ENCODE measurements at regions not wholly inside any gene's neighbourhood (a gene's known extent, or its start where the extent isn't known, plus 50 kb on each side); places are given as distances from the start of the nearest gene placed in this dataset.

DNA sequence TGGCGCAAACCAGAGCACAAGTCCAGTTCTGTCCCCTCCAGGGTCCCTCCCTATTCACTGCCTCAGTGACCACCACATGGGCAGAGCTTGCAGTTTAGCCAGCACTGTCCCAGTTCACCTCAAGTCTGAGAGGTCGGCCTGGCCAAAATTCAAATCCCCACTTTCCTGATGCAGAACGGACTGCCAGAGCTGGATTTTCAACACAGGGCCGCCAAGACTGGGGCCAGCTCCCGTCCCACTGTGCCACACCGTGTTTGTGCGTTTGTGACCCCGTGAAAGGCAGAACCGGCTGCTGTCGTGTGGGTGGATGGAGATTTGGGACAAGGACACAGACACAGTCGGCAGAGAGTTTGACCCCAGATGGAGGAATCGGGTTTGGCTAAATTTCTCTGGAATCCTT, 176.7 kb downstream of the URI1 start:
- TF ChIP-seq, protein P1, sequence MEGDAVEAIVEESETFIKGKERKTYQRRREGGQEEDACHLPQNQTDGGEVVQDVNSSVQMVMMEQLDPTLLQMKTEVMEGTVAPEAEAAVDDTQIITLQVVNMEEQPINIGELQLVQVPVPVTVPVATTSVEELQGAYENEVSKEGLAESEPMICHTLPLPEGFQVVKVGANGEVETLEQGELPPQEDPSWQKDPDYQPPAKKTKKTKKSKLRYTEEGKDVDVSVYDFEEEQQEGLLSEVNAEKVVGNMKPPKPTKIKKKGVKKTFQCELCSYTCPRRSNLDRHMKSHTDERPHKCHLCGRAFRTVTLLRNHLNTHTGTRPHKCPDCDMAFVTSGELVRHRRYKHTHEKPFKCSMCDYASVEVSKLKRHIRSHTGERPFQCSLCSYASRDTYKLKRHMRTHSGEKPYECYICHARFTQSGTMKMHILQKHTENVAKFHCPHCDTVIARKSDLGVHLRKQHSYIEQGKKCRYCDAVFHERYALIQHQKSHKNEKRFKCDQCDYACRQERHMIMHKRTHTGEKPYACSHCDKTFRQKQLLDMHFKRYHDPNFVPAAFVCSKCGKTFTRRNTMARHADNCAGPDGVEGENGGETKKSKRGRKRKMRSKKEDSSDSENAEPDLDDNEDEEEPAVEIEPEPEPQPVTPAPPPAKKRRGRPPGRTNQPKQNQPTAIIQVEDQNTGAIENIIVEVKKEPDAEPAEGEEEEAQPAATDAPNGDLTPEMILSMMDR (IDR thresholded peaks at IDR 0.05; ENCODE audit: extremely low read depth, low read depth, low read length), result no peak
- Histone ChIP-seq H3K4me3 (ENCODE audit: insufficient read depth, low read length) (no peak overlapping the region), H2AFZ (ENCODE audit: low read length) (no peak overlapping the region), H4K20me1 (ENCODE audit: insufficient read depth, low read length) (no peaks in the 10 kb centered on the region), H3K27ac (ENCODE audit: low read depth, low read length) (no peak overlapping the region), H3K36me3 (ENCODE audit: insufficient read depth, low read length) (no peaks in the 10 kb centered on the region), H3K4me1 (ENCODE audit: insufficient read depth, low read length) (no peaks in the 10 kb centered on the region), H3K4me2 (ENCODE audit: insufficient read depth, low read length) (no peak overlapping the region), H3K79me2 (ENCODE audit: insufficient read depth, low read length) (no peaks in the 10 kb centered on the region), H3K27me3 (ENCODE audit: insufficient read depth, low read length) (no peaks in the 10 kb centered on the region), H3K9me3 (ENCODE audit: low read depth, low read length) (no peaks in the 10 kb centered on the region)
- no peak for DNase-seq (ENCODE audit: insufficient read length, low spot score, missing footprints)

DNA sequence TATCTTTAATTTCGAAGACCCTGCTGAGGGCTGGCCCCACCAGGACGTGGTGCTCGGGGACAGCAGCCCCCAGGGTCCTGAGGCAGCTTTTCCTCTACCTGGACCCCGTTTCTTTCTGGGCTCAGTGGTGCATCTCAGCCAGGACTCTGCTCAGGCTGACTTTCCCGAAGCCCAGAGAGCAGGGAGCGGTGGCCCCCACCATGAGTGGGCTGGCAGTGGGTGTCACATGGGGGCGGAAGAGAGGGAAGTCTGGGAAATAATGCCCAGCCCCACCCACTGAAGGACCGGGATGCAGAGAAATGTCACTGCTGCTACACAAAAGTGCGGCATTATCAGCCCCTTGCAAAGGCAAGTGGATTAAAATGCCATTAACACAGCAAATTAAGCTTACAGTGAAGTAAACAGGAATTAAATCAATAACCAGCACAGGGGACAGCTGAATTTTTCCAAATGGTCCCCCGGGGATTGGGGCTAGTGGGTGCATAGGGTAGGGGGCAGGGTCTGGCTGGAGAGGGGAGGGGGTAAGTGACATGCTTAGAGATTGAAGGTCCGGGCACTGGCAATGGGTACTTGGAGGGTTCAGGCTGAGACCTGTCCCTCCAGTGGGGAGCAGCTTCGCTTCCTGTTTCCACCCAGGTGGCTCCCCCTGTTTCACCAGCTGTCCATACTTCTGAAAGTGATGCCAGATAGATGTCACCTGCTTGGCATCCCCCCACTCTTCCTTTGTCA, 177.3 kb downstream of the URI1 start:
- Histone ChIP-seq H3K4me3 (ENCODE audit: insufficient read depth, low read length) (no peak overlapping the region), H3K36me3 (ENCODE audit: insufficient read depth, low read length) (no peaks in the 10 kb centered on the region), H3K9me3 (ENCODE audit: low read depth, low read length) (no peaks in the 10 kb centered on the region), H3K4me1 (ENCODE audit: insufficient read depth, low read length) (no peaks in the 10 kb centered on the region), H3K27me3 (ENCODE audit: insufficient read depth, low read length) (no peaks in the 10 kb centered on the region), H3K27ac (ENCODE audit: low read depth, low read length) (no peak overlapping the region), H3K4me2 (ENCODE audit: insufficient read depth, low read length) (no peak overlapping the region), H2AFZ (ENCODE audit: low read length) (no peak overlapping the region), H3K79me2 (ENCODE audit: insufficient read depth, low read length) (no peaks in the 10 kb centered on the region), H4K20me1 (ENCODE audit: insufficient read depth, low read length) (no peaks in the 10 kb centered on the region)
- TF ChIP-seq, protein P1 (IDR thresholded peaks at IDR 0.05; ENCODE audit: extremely low read depth, low read depth, low read length), result no peak
- no peak for DNase-seq (ENCODE audit: insufficient read length, low spot score, missing footprints)

DNA sequence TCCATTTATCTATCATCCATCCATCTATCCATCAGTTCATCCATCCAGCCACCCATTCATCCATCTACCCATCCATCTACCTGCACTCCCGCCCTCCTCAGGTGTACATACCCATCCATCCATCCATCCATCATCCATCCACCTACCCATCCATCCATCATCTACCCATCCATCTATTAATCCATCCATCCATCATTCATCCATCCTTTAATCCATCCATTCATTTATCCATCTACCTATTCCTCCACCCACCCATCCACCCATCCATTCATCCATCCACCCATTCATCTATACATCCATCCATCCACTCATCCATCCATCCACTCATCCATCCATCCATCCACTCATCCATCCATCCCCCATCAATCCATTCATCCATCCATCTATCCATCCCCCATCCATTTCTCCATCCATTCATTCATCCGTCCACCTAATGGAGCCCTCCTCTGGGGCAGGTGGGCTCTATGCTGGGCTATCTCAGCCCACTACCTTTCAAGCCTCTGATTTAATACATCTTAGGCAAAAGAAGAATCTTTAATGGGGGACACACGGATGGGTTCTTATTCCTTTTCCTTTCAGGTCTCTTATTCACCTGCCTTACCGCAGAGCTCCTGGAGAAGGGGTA, 178.9 kb downstream of the URI1 start:
- Histone ChIP-seq H3K27ac (ENCODE audit: low read depth, low read length) (no peak overlapping the region), H2AFZ (ENCODE audit: low read length) (no peak overlapping the region), H3K79me2 (ENCODE audit: insufficient read depth, low read length) (no peaks in the 10 kb centered on the region), H3K4me3 (ENCODE audit: insufficient read depth, low read length) (no peak overlapping the region), H3K36me3 (ENCODE audit: insufficient read depth, low read length) (no peaks in the 10 kb centered on the region), H3K27me3 (ENCODE audit: insufficient read depth, low read length) (no peaks in the 10 kb centered on the region), H3K4me1 (ENCODE audit: insufficient read depth, low read length) (no peaks in the 10 kb centered on the region), H3K4me2 (ENCODE audit: insufficient read depth, low read length) (no peak overlapping the region), H3K9me3 (ENCODE audit: low read depth, low read length) (no peaks in the 10 kb centered on the region), H4K20me1 (ENCODE audit: insufficient read depth, low read length) (no peaks in the 10 kb centered on the region)
- TF ChIP-seq, protein P1 (IDR thresholded peaks at IDR 0.05; ENCODE audit: extremely low read depth, low read depth, low read length), result no peak
- no peak for DNase-seq (ENCODE audit: insufficient read length, low spot score, missing footprints)

DNA sequence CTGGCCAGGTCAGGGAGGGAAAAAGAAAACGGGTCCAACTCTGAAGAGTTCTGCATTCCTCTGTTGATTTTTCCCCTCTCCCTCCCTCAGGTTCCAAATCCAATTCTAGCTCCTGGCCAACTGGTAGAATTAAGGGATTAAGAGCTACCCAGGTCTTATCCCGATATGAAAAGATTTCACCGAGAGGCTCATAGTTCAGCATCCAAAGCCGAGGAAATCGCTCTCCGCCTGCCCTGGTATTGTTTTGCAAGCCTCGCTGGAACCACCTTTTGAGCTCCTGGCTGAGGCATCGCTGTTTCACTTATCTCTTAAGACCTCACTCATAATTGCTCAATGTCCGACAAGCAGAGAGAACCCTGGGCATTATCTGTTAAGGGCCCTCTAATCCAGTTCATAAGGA, 180.4 kb downstream of the URI1 start:
- TF ChIP-seq, protein P1 (IDR thresholded peaks at IDR 0.05; ENCODE audit: extremely low read depth, low read depth, low read length), result no peak
- Histone ChIP-seq H3K36me3 (ENCODE audit: insufficient read depth, low read length) (no peaks in the 10 kb centered on the region), H3K4me2 (ENCODE audit: insufficient read depth, low read length) (no peak overlapping the region), H2AFZ (ENCODE audit: low read length) (no peak overlapping the region), H3K4me1 (ENCODE audit: insufficient read depth, low read length) (no peaks in the 10 kb centered on the region), H3K9me3 (ENCODE audit: low read depth, low read length) (no peaks in the 10 kb centered on the region), H3K4me3 (ENCODE audit: insufficient read depth, low read length) (no peak overlapping the region), H4K20me1 (ENCODE audit: insufficient read depth, low read length) (no peaks in the 10 kb centered on the region), H3K79me2 (ENCODE audit: insufficient read depth, low read length) (no peaks in the 10 kb centered on the region), H3K27me3 (ENCODE audit: insufficient read depth, low read length) (no peaks in the 10 kb centered on the region), H3K27ac (ENCODE audit: low read depth, low read length) (no peak overlapping the region)
- no peak for DNase-seq (ENCODE audit: insufficient read length, low spot score, missing footprints)
